ENCODE measurements at regions not wholly inside any gene's neighbourhood (a gene's known extent, or its start where the extent isn't known, plus 50 kb on each side); places are given as distances from the start of the nearest gene placed in this dataset.

- CTCF ChIA-PET: interaction anchor here (0.7 to 1.4 kb wide), 4 partner anchors 16 to 86 kb away, joined by 3 to 7 read pairs (median 4); no protein-coding TSS in a partner anchor
- POLR2A ChIA-PET: no interaction called here
- Mint-ChIP-seq H3K27me3 (ENCODE audit: low read depth) (peaks cover 9% of the 10 kb centered on the region; the same call in 1 of the 2 replicates), H3K4me3 (no peak overlapping the region), H3K4me1 (peaks cover 15% of the 10 kb centered on the region), H3K9me3 (peaks cover 17% of the 10 kb centered on the region), H3K27ac (no peak overlapping the region), H3K36me3 (0 out of 2 replicates have a peak, but pooled peaks cover 9% of the 10 kb centered on the region)
- no peak for DNase-seq (ENCODE audit: low spot score)
- no peak for ATAC-seq
- no peak for TF ChIP-seq RORB (CRISPR knock-in tag; IDR thresholded peaks at IDR 0.05)
- no peak for TF ChIP-seq STAT6 (CRISPR knock-in tag; conservative IDR thresholded peaks at IDR 0.05; ENCODE audit: low read depth)
- no peak for TF ChIP-seq IRF2 (CRISPR knock-in tag; IDR thresholded peaks at IDR 0.05; ENCODE audit: borderline replicate concordance, low read depth)
- TF ChIP-seq FOXJ3 (CRISPR knock-in tag; IDR thresholded peaks at IDR 0.05; ENCODE audit: borderline replicate concordance): no peak
- TF ChIP-seq GRHL2 (CRISPR knock-in tag; IDR thresholded peaks at IDR 0.05; ENCODE audit: insufficient replicate concordance, severe bottlenecking): no peak
- no peak for TF ChIP-seq E2F1 (CRISPR knock-in tag; IDR thresholded peaks at IDR 0.05)
- no peak for TF ChIP-seq SMAD4 (CRISPR knock-in tag; IDR thresholded peaks at IDR 0.05)
- TF ChIP-seq AR (CRISPR knock-in tag; IDR thresholded peaks at IDR 0.05): no peak
- no peak for TF ChIP-seq ZNF317 (CRISPR knock-in tag; IDR thresholded peaks at IDR 0.05; ENCODE audit: borderline replicate concordance, low read depth)
- TF ChIP-seq ZNF121 (CRISPR knock-in tag; IDR thresholded peaks at IDR 0.05): no peak
- no peak for TF ChIP-seq ATF1 (CRISPR knock-in tag; IDR thresholded peaks at IDR 0.05)
Measured at GRCh38 chr17:74134991-74135390, 68.5 kb upstream of the RPL38 start.

GRCh38 chr17:74135391-74136167, 67.9 kb upstream of the RPL38 start:
- POLR2A ChIA-PET: no interaction called here
- TF ChIP-seq PRDM15 (CRISPR knock-in tag; IDR thresholded peaks at IDR 0.05): no peak
- no peak for TF ChIP-seq ESRRA (CRISPR knock-in tag; IDR thresholded peaks at IDR 0.05; ENCODE audit: borderline replicate concordance)
- TF ChIP-seq NFE2L1 (CRISPR knock-in tag; IDR thresholded peaks at IDR 0.05): no peak
- TF ChIP-seq MYBL2 (CRISPR knock-in tag; IDR thresholded peaks at IDR 0.05): no peak
- no peak for TF ChIP-seq CREB1 (CRISPR knock-in tag; IDR thresholded peaks at IDR 0.05)
- no peak for TF ChIP-seq E2F5 (CRISPR knock-in tag; IDR thresholded peaks at IDR 0.05)
- TF ChIP-seq AFF4 (CRISPR knock-in tag; IDR thresholded peaks at IDR 0.05; ENCODE audit: borderline replicate concordance): no peak
- no peak for TF ChIP-seq ZNF263 (CRISPR knock-in tag; IDR thresholded peaks at IDR 0.05; ENCODE audit: low read depth)

More at GRCh38 chr17:74135391-74136167, 67.9 kb upstream of the RPL38 start:
- Mint-ChIP-seq H3K27ac (no peak overlapping the region), H3K4me3 (no peak overlapping the region), H3K9me3 (peaks cover 23% of the 10 kb centered on the region), H3K36me3 (0 out of 2 replicates have a peak, but pooled peaks cover 9% of the 10 kb centered on the region), H3K4me1 (peaks cover 15% of the 10 kb centered on the region), H3K27me3 (ENCODE audit: low read depth) (peaks cover 9% of the 10 kb centered on the region; the same call in 1 of the 2 replicates)
- CTCF ChIA-PET: interaction anchor here (0.7 to 1.4 kb wide), 4 partner anchors 15 to 86 kb away, joined by 3 to 7 read pairs (median 4); no protein-coding TSS in a partner anchor
- DNase-seq (ENCODE audit: low spot score) (no peak), ATAC-seq (no peak)
